Activated effector memory CD4-positive, alpha-beta T cell treated with Interleukin-2 at 50 U/mL for 16 hours (primary cell): ENCODE measurements at regions not wholly inside any gene's neighbourhood (a gene's known extent, or its start where the extent isn't known, plus 50 kb on each side); places are given as distances from the start of the nearest gene placed in this dataset.

Experiments
- DNase-seq: peaks from one replicate; pipeline ENCODE4 v3.0.0-alpha.2; 2020

DNA sequence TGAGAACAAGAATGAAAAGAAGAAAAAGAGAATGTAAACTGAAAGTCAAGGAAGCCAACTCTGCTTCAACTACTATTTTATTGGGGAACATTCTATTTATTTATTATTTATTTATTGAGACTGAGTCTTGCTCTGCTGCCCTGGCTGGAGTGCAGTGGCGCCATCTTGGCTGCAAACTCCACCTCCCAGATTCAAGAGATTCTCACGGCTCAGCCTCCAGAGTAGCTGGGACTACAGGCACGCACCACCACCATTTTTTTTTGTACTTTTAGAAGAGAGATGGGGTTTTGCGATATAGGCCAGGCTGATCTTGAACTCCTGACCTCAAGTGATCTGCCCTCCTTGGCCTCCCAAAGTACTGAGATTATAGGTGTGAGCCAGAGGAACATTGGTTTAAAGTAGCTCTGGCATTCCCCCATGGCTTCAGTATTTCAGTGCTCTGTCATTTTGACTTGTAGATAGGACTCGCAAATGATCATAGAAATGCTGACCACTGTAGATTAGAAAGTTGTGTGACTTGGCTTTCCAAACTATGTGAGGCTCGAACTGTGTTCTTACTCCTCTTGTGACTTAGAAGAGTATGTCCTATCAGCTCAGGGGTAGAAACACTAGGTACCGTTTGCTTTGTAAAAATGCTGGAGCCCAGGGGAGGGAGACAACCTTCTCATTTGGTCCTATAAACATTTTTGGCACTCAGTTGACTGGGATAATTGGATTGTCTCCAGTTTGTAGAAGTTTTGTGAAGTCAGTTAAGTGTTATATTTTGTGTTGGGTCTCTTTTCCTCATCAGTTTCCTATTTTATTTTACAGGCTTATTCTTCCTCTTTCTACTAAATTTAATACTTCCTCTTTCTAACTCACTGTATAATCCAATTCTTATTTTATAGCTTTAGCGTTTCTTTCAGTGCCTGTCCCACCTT, 544.9 kb upstream of the CITED2 start:
- no peak for DNase-seq

DNA sequence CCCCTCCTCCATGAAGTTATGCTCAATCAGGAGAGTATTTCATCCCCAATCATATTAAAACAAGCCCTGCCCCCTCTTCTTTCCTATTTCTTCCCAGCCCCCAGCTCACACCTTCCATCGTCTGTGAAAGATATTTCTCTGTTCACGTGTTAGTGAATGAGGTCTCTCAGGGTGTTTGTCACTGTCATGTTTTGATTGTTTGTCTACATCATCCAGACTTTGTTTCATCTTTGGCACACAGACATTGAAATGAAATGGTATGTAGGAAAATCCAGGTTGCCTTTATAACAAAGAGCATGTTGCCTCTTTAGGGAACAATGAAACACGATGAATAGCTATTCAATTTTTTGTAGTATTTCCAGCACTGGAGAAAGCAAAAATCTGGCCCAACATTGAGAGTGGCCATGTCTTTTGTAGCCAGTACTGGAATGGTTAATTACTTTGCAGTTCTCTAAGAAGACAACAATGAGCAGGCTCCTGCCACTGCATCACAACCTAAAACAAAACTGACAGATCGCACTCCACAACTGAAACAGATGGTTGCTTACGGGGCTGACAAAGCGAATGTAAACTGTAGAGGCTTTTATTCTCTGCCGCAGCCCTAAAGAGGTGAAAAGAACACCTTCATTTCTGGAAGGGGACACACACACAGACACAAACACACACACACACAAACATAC, 543.6 kb upstream of the CITED2 start:
- no peak for DNase-seq

DNA sequence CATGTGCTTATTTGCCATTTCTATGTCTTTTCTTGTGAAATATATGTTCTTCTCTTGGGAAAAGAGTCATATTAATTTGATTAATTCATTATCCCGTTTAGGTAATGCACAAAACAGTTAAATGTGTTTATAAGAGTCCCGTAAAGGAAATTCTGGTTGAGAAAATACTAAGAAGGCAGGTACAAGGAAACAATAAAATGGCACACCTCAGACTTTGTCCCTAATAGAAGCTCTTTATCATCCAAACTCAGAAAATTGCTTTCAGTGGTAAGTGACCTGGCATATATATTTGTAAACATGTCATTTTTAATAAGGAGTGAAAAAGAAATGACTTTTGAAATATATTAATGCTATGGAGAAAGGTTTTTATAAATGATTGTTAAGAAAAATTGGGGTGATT, 540.5 kb upstream of the CITED2 start:
- no peak for DNase-seq

DNA sequence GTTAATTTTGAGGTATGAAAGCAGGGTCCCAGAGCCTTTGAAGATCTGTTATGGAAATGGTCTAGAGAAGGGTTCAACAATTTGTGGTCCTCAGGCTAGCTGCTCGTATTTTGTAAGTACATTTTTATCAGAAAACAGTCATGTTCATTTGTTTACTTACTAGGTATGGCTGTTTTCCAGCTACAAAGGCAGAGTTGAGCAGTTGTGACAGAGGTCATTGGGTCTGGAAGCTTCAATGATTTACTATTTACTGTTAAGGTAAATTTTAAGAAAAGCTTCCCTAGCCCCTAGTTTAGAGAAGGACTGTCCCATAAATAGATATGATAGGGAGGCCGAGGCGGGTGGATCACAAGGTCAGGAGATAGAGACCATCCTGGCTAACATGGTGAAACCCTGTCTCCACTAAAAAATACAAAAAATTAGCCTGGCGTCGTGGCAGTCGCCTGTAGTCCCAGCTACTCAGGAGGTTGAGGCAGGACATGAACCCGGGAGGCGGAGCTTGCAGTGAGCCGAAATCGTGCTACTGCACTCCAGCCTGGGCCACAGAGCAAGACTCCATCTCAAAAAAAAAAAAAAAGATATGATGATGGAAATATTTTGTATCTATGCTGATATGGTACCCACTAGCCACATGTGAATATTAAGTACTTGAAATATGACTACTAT, 538.4 kb upstream of the CITED2 start:
- no peak for DNase-seq

DNA sequence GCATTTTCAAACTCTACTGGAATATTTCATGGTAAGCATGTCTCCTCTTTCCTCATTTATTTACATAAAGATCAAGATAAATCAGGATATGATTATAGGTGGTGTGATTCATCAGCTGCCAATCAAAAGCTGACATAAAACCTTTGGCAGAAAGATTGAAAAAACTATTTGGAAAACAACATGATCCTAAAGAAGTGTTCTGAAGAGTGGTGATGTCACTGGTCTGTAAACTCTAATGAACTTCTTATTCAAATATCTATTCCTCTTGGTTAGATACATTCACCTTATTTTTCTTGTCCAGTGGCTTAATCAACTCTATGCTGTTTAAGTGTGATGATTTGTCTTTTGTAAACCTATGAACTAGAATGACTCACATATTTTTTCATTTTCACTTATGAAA, 535.5 kb upstream of the CITED2 start:
- no peak for DNase-seq

DNA sequence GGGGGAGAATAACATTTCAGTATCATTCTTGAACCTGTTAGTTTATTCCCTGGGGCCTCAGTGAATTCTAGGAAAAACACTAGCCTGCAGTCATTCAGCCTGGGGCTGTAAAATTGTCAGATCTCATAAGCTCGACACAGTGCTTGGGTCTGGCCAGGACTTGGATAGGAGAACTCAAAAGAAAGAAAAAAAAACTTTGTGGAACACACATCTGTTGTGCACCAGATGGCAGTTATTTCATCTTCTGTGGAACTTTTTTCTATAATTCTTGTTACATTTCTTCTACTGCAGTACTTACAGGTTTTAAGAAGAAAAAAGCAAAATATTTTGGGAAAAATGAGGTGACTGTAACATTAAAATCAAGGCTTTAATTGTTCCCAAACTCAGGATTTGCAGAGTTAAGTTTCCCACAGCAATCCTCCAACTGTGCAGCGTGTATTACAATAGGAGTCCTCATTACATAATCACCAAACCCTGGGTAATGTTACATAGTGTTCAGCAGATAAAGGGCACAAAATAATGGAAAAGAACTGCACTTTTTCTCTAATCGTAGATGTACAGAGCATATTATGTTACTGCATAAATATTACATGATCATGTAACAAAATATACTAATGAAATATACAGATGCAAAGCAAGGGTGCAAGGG, 531.1 kb upstream of the CITED2 start:
- no peak for DNase-seq

DNA sequence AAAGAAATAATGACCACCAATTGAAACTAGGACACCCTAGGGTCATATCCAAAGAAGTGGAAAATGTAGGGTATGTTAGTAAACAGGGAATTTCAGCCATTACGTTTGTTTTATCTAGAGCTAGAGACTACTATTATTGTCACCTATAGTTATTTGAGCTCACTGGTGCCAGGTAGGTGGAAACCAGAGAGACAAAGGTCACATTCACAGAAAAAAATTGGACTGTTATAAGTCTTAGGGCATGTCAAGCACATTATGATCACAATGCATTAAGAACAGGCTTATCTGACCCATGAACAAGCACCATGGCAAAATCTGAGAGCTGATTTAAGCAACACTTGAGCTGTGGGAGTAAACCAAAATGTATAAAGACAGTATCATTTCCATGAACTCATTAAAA, 530.1 kb upstream of the CITED2 start:
- DNase-seq, result no peak

DNA sequence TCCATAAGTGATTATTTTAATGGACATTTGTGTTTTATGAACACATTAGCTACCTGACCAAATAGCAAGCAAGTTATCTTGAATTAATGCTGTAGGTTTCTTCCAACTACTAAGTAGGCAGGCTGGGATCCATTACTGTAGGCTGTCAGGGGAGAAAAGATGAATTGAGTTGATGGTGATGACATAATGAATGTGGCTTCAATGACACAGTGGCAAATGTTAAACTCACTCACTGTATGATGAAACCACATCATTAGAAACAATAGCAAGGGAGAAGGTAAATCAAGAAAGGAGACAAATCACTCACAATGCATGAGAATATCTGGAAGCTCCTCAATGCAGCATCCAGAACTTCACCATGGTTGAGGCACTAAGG, 529.7 kb upstream of the CITED2 start:
- no peak for DNase-seq

DNA sequence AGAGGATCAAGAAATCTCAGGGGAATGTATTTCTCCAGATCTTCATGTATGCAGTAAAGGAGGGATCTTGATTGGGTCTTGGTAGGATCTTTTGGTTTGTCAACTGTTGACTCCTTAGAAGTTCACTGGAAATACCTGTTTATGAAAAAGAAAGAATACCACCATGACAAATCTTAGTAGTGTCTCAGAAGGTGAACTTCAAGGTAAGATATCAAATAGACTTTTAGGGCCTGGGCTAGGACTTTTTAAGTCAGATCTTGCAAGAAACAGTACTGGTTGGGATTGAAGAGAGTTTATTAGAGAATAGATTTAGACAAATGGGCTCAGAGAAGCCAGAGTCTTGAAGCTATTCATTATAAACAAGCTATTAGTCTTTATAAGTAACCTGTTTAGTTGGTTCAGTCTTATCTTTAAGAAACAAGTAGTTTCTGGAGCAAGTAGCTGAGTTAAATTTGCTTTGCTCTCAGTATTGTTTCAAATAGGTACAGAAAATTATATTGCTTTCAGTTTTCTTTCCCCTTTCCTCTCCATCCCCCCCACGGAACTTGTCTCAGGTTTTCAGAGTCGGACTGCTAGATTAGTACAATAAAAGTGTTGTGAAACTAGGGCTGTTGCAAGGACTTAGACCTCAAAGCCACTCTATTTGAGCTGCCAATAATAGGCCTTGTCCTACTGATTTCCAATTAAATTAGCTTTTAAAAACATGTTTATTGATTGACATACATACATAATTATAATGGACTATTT, 529.1 kb upstream of the CITED2 start:
- DNase-seq, result no peak

DNA sequence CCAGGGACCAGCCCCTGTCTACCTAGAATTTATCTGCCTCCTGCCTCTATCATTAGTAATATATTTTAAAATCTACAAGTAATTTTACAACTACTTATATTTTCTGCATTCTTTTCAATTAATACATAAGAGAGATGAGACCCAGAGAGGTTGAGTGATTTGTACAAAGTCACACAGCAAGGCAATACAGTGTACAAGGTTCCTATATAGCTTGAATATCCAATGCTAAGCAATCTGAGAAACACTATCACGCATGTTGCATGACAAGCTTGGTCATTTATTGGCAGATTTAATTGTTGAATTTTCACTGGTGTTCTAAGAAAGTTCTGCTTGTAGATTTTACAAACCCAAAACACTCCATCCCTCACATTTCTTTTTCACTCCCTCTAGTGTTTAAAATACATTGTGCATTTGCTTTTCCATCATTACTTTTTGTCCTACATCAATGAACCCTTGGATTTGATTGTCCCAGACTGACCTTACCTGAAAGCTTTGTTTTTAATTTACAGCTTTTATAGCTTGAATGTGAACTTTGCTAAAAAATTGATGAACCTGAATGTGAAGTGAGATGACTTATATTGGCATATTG, 520.9 kb upstream of the CITED2 start:
- no peak for DNase-seq

DNA sequence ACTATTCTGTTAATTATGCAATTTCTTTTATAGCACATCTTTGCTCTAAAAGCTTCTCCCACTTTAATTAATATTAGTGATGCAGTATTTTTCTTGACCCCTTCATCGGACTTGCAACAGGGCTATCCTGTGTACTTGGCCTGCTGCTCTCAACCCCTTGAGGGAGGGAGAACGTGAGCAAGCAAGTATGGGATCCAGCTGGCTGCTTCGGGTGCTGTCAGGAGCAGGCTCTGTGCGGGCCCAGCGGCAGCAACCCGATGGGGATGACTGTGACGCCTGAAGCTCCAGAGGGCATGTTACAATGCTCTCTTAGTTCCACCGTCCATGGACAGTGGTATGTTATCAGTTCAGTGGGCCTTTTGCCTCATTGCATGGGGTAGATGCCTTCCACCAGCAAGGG, 519.8 kb upstream of the CITED2 start:
- DNase-seq, result no peak

DNA sequence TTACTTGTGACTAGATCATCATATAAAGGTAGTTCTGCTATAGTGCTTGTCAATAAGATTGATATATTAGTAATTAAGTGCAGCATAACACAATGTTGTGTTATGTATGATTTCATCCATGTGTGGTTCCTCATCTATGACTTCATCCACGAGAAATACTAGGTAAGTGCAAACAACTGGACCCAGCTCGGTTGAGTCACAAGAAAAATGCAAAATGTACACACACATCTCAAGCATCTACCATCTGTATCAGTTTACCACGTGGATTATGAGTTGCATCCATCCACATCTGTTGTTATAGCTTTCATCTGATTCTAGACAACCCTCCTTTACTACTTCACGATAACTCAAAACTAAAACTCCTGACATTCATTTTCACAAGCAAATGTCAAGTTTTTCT, 517.0 kb upstream of the CITED2 start:
- no peak for DNase-seq

DNA sequence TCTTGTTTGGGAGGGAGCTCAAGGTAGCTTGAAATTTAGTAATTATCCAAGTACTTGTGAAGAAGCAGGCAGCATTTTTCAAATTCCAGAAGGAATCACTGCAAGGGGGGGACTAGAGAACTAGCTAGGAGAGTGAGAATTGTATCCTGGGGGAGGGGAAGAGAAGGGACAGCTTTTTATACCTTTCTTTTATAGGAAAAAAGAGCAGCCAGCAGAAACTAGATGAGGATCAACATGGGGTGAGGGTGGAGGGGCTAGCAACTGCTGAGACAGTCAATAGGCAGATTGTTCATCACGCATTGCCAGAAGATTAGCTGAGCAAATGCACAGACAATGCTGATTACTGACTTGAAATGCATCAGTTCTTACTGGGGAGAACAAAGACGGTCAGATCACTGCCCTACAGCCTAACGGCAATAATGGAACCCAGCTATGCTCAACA, 514.3 kb upstream of the CITED2 start:
- no peak for DNase-seq

DNA sequence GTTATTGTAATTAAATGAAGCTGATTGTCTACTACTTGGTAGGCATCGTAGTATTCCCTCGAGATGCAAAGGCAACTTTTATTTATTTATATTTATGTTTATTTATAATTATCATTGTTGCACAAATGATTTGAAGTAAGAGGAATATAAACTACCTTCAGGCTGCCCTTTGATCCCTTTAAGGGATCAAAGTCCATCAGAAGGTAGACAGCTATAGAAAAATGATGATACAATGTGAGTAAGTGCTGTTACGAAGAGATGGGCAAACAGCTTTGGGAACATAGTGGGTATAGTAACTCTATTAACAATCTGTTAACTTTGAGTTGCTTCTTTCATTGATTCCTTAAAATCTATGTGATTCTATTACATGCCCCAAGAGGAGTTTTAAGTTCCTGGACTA, 512.8 kb upstream of the CITED2 start:
- no peak for DNase-seq

DNA sequence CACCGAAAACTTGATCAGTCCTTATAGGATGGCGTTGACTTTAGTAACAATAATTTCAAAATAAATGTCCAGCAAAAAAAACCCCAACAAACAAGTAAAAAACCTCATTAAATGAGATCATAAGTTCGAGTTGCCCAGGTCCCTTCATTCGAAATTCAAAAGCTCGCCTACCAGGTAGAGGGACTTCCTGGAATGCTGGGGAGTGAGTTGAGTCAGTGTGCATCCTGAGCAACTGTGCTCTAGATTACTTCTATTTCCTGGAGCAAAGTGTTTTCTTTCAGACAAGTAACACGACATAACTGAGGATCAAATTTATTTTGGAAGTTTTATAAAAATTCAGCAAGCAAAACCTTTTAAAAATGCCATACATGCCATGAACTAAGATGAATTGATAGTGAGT, 511.9 kb upstream of the CITED2 start:
- no peak for DNase-seq

DNA sequence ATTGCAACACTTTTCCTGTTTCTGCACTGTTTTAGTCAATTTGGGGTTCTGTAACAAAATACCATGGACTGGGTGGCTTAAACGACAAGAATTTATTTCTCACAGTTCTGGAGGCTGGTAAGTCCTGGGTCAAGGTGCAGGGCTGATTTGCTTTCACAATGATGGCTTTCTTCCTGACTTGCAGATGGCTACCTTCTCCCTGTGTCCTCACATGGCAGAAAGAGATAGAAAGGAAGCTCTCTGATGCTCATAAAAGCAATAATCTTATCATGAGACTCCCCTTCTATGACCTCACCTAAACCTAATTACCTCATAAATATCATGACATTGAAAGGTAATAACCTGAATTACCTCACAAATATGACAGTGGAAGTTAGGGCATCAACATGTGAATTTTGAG, 511.5 kb upstream of the CITED2 start:
- no peak for DNase-seq

DNA sequence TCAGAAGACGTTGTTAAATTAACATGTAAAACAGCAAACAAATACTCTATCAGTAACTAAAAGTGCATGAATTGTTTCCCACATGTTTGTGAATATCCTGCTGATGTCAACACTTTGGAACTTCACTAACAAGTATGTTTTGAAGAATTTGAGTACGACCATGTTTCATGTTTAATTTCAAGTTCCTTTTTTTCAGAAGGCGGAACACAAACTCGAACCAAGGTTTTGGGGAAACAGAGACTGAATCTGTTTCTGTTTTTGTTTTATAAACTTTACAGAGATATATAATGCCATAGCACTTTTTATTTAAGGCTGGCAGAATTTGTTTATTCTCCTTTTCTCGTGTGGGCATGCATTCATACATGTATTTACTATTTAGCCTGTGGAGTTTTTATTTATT, 509.3 kb upstream of the CITED2 start:
- DNase-seq, result no peak

DNA sequence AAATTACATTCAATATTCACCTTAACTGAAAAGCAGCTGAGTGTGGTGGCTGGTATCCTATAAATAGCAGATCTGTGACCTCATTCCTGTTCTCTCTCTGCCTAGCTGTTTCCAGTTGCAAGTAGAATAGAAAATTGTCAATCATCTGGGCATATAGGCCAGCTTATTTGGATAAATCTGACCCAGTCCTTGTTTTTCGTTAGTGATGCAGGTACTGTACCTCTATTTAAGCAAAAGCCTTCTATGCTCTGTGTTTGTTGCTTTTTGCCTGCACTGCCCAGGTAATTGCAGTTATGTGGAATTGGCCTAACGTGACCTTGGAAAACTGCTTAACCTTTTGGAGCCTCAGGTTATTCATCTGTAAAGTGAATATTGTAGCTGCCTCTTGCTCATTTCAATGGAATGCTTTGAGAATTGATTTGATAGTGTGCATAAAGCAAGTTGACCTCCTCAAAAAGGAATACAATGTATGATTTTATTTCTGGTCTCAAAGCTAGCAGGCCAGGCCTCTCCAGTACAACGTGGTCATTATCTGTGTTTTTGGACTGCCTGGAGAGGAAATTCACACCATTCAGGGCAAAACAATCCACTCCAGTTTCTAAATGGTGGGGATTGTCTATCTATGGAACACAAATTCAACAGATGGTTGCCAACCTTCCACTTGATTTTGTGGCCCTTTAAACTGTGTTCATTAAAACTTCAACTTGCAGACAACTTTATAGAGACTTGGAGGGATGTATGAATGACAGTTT, 508.7 kb upstream of the CITED2 start:
- no peak for DNase-seq

DNA sequence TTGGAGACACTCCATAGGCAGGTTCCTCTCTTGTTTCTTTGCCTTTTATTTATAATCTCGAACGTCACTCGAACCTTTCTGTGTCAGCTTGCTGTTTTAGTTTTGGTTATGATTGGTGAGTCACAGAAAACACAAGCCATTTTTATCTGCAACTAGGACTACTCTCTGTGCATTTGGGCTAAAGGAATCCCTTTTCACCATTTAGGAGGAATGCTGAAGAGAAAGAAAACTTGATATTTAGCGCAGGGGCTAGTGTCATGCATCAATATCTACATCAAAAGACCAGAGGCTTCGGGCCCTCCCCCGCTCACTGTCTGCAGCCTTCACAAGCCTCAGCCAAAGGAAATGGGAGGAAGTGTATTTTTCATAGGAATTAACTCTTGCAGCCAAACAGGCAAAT, 507.8 kb upstream of the CITED2 start:
- no peak for DNase-seq

DNA sequence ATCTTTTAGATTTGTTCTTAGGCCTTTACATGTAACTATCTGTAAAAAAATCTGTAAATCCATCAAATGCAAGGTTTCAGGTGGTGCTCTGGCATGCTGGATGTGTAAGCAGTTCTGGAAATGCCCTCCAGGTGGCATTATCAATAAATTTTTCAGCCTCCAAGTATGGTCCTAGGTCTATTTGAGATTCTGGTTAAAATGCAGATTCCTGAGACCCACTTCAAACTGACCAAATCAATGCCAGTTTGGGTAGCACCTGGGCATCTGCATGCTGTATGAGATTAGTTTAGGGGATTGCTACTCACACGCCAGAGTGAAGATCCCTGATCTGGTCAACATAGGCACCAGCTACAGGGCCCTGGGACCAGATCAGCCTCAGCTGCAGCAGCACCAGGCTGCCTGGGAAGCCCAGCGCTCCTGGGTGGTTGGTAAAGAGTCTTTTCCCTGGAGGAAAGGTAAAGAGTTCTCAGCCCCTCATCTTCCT, 507.3 kb upstream of the CITED2 start:
- DNase-seq, result no peak

DNA sequence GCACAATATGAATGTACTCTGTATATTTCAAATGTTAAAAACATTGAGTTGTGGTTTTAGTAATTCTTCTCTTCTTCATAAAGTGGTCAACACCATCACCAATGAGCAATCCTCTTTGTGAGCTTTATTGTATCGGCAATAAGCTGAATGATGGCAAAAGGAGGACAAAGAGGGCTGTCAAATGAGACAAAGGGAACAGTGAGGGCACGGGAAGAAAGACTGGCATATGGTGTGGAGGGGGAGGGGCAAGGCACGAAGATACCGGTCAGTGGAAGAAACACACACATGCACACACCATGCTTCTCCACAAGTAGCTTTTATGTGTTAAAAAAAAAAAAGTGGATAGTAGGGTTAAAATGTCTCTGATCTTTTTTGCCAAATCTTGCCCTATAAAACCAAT, 506.8 kb upstream of the CITED2 start:
- DNase-seq, result no peak
